A549 (cell line): ENCODE measurements at regions not wholly inside any gene's neighbourhood (a gene's known extent, or its start where the extent isn't known, plus 50 kb on each side); places are given as distances from the start of the nearest gene placed in this dataset.

Source experiments
- ATAC-seq, 2 experiments: fragments of 200-7000 bp in 1 of 2; fragments of >200 bp in 1 of 2; cut with Nextera tagmentation in 1 of 2; cut with Tn5 transposase in 1 of 2; 3 replicates each; pipeline versions ENCODE4 v1.8.0 to v1.9.1; 2018 to 2020; ENCODE audit warnings: mild to moderate bottlenecking in 1 of 2, moderate library complexity in 1 of 2
- CTCF ChIA-PET: fragments of 300-600 bp; sonication (Branson Sonifier 250); formaldehyde crosslinking; extraction: SDS; loops from one replicate; lab custom pipeline; 2021; ENCODE audit warnings: antibody characterized with exemption, inconsistent platforms; lab: Yijun Ruan, JAX
- POLR2A ChIA-PET: fragments of 350-600 bp; formaldehyde crosslinking; extraction: SDS; loops from one replicate; lab custom pipeline; 2021; ENCODE audit warnings: antibody characterized with exemption, inconsistent platforms; lab: Yijun Ruan, JAX
- DNase-seq, 2 experiments: peaks; one replicate each; pipeline versions ENCODE4 v3.0.0 to v3.0.0-alpha.2; 2011 to 2016; ENCODE audit warnings: low read depth in 1 of 2, low spot score in 1 of 2
- FAIRE-seq: peaks from 2 replicates; lab custom pipeline; 2011; peaks lifted over from hg19 to GRCh38; lab: Jason Lieb, UNC
- H3K27ac ChIP-seq, 2 experiments: fragments of >200 bp; sonication (Bioruptor Twin); formaldehyde crosslinking; 3 replicates each; pipeline ENCODE4 v1.5.1; 2016 to 2017
- H3K4me1 ChIP-seq: fragments of >200 bp; sonication (Bioruptor Twin); formaldehyde crosslinking; 3 replicates; pipeline ENCODE4 v1.6.1; 2016
- H3K4me2 ChIP-seq: fragments of >200 bp; sonication (Bioruptor Twin); formaldehyde crosslinking; 3 replicates; pipeline ENCODE4 v1.6.1; 2016
- H3K4me3 ChIP-seq: fragments of >200 bp; sonication (Bioruptor Twin); formaldehyde crosslinking; 3 replicates; pipeline ENCODE4 v1.5.1; 2016
- H3K9me3 ChIP-seq: fragments of >200 bp; sonication (Bioruptor Twin); formaldehyde crosslinking; 3 replicates; pipeline ENCODE4 v1.6.1; 2016
- BCL3 ChIP-seq: fragments of >200 bp; sonication (Bioruptor Twin); formaldehyde crosslinking; IDR thresholded peaks from 3 replicates; pipeline ENCODE4 v1.6.1; 2016
- CHD2 ChIP-seq: fragments of 150-350 bp; IDR thresholded peaks from 2 replicates; pipeline ENCODE4 v1.6.1; 2014; ENCODE audit warnings: low read length; ENCODE audit not compliant: partially characterized antibody
- E2F6 ChIP-seq: IDR thresholded peaks from 2 replicates; pipeline ENCODE4 v1.6.1; 2012; ENCODE audit warnings: low read depth, borderline replicate concordance
- ELK1 ChIP-seq: fragments of 150-350 bp; IDR thresholded peaks from 2 replicates; pipeline ENCODE4 v1.6.1; 2014; ENCODE audit warnings: low read depth, mild to moderate bottlenecking, low read length
- FOSB ChIP-seq: fragments of 250-450 bp; sonication (Bioruptor Pico); IDR thresholded peaks from 2 replicates; pipeline ENCODE4 v1.5.0; 2020; ENCODE audit warnings: mild to moderate bottlenecking, moderate library complexity
- FOSL2 ChIP-seq, 2 experiments: fragments of 450-650 bp in 1 of 2; fragments of >200 bp in 1 of 2; sonication (Bioruptor Twin) in 1 of 2; formaldehyde crosslinking; IDR thresholded peaks; 2 replicates each; pipeline versions ENCODE4 v1.5.0 to v1.6.1; 2016 to 2020; ENCODE audit warnings: mild to moderate bottlenecking in 1 of 2, moderate library complexity in 1 of 2
- FOXS1 ChIP-seq: fragments of 250-450 bp; sonication (Bioruptor Pico); IDR thresholded peaks from 2 replicates; pipeline ENCODE4 v1.5.0; 2020; ENCODE audit warnings: mild to moderate bottlenecking, moderate library complexity
- HDAC2 ChIP-seq: fragments of 200-600 bp; sonication (generic); IDR thresholded peaks from 2 replicates; pipeline ENCODE4 v1.6.1; 2016
- HEYL ChIP-seq: fragments of 250-450 bp; sonication (Bioruptor Pico); IDR thresholded peaks from 2 replicates; pipeline ENCODE4 v1.8.0; 2021; ENCODE audit warnings: mild to moderate bottlenecking, moderate library complexity
- HOXA7 ChIP-seq: fragments of 250-450 bp; sonication (Bioruptor Pico); IDR thresholded peaks from 2 replicates; pipeline ENCODE4 v1.5.0; 2020; ENCODE audit warnings: mild to moderate bottlenecking, moderate library complexity
- JUN ChIP-seq, 2 experiments: fragments of >200 bp; sonication (Bioruptor Twin); formaldehyde crosslinking; IDR thresholded peaks; 2 replicates in 1 of 2; 3 replicates in 1 of 2; pipeline ENCODE4 v1.6.1; 2016 to 2017
- JUNB ChIP-seq: fragments of >200 bp; sonication (Bioruptor Twin); formaldehyde crosslinking; IDR thresholded peaks from 2 replicates; pipeline ENCODE4 v1.6.1; 2016
- KDM1A ChIP-seq: fragments of 200-600 bp; sonication (generic); IDR thresholded peaks from 2 replicates; pipeline ENCODE4 v1.6.1; 2016; ENCODE audit warnings: low read depth, mild to moderate bottlenecking
- KDM5A ChIP-seq: fragments of 200-600 bp; sonication (generic); IDR thresholded peaks from 2 replicates; pipeline ENCODE4 v1.6.1; 2016; ENCODE audit warnings: antibody characterized with exemption, mild to moderate bottlenecking
- MAFK ChIP-seq: fragments of 450-650 bp; IDR thresholded peaks from 2 replicates; pipeline ENCODE4 v1.6.1; 2014; ENCODE audit not compliant: partially characterized antibody
- MAX ChIP-seq: IDR thresholded peaks from 2 replicates; pipeline ENCODE4 v1.6.1; 2012
- MYC ChIP-seq: IDR thresholded peaks from 2 replicates; pipeline ENCODE4 v1.6.1; 2012; ENCODE audit warnings: mild to moderate bottlenecking, inconsistent platforms, low read length, improper control_type of control experiment, borderline replicate concordance
- NFE2L2 ChIP-seq: fragments of 150-350 bp; conservative IDR thresholded peaks from 2 replicates; pipeline ENCODE4 v1.6.1; 2014; ENCODE audit warnings: low read length
- NPAS2 ChIP-seq: fragments of 250-450 bp; sonication (Bioruptor Pico); IDR thresholded peaks from 2 replicates; pipeline ENCODE4 v1.8.0; 2022; ENCODE audit warnings: mild to moderate bottlenecking, moderate library complexity, borderline replicate concordance
- PBX3 ChIP-seq: IDR thresholded peaks from 2 replicates; pipeline ENCODE4 v1.6.1; 2012
- PHF8 ChIP-seq: fragments of 200-600 bp; sonication (generic); IDR thresholded peaks from 2 replicates; pipeline ENCODE4 v1.6.1; 2016; ENCODE audit warnings: low read depth, mild to moderate bottlenecking, antibody characterized with exemption, moderate library complexity, borderline replicate concordance
- RARB ChIP-seq: fragments of 250-450 bp; sonication (Bioruptor Pico); IDR thresholded peaks from 2 replicates; pipeline ENCODE4 v1.8.0; 2021; ENCODE audit warnings: mild to moderate bottlenecking, moderate library complexity
- SMC3 ChIP-seq: fragments of >200 bp; sonication (Bioruptor Twin); formaldehyde crosslinking; IDR thresholded peaks from 3 replicates; pipeline ENCODE4 v1.6.1; 2018; ENCODE audit warnings: inconsistent platforms
- SREBF2 ChIP-seq: fragments of 450-650 bp; IDR thresholded peaks from 2 replicates; pipeline ENCODE4 v1.6.1; 2014; ENCODE audit warnings: mild to moderate bottlenecking, moderate library complexity
- ZC3H11A ChIP-seq: fragments of 450-650 bp; IDR thresholded peaks from 2 replicates; pipeline ENCODE4 v1.6.1; 2014; ENCODE audit warnings: antibody characterized with exemption, mild to moderate bottlenecking
- ZNF302 ChIP-seq: fragments of 250-450 bp; sonication (Bioruptor Pico); IDR thresholded peaks from 2 replicates; pipeline ENCODE4 v1.9.0; 2021; ENCODE audit warnings: inconsistent platforms, mild to moderate bottlenecking, moderate library complexity
- WGBS: methylation state at CpG from one replicate; pipeline ENCODE4 v1.1.6; 2017; ENCODE audit errors: missing lambda C conversion rate; 5-methylcytosine and 5-hydroxymethylcytosine counted together
- TF ChIP-seq, protein P1 (sequence below): fragments of 200-600 bp; sonication (generic); IDR thresholded peaks from 2 replicates; pipeline ENCODE4 v1.6.1; 2016; ENCODE audit warnings: antibody characterized with exemption, mild to moderate bottlenecking, moderate library complexity

- no peak overlapping the region for H3K27ac ChIP-seq
- no peak for FAIRE-seq
- POLR2A ChIA-PET = no interaction called here
- H3K4me2 ChIP-seq = no peak overlapping the region
- no peak overlapping the region for H3K4me3 ChIP-seq
- no peaks in the 10 kb centered on the region for H3K9me3 ChIP-seq
- no peak for TF ChIP-seq ZC3H11A
- no peak for TF ChIP-seq KDM5A
- TF ChIP-seq KDM1A = no peak
- TF ChIP-seq HOXA7 (CRISPR knock-in tag) = no peak
- no peak for TF ChIP-seq PHF8
- no peak for TF ChIP-seq FOSL2 (IDR thresholded peaks at IDR 0.05)
- TF ChIP-seq FOSL2 (CRISPR knock-in tag; IDR thresholded peaks at IDR 0.05) = no peak
- no peak for TF ChIP-seq HDAC2
- TF ChIP-seq CHD2 = no peak
- TF ChIP-seq FOSB (CRISPR knock-in tag) = no peak
- no peak for TF ChIP-seq MAFK
- TF ChIP-seq RARB = no peak
- no peak for TF ChIP-seq E2F6
- TF ChIP-seq SMC3 = no peak
- no peak for TF ChIP-seq NPAS2
- no peak for TF ChIP-seq HEYL
- TF ChIP-seq MAX = no peak
- TF ChIP-seq JUNB = no peak
- no peak for TF ChIP-seq MYC
- no peak for TF ChIP-seq FOXS1
- TF ChIP-seq, all 56 proteins: peak for 0
- DNase-seq (no peak), ATAC-seq (no peak)
- H3K4me1 ChIP-seq = no peaks in the 10 kb centered on the region
- WGBS = 0% methylated on average over 1 of the region's 1 CpG
- CTCF ChIA-PET = no interaction called here
Measured at GRCh38 chr6:86453232-86453631, 484.1 kb upstream of the HTR1E start.

DNA sequence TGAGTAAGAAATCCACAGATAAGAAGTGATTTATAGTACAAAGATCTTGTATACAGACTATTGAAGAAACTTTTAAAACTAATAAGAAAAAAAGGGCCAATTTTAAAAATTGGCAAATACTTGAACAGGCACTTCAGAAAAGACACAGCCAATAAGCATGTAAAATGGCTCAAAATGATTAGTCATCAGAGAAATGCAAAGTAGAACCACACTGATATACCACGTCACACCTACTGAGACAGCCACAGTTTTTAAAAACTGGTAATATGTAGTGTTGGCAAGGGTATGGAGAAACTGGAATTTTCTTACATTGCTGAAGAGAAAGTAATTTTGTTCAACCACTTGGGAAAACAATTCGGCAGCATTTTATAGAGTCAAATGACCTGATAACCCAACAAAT lies 488.9 kb upstream of the HTR1E start:
- no peak for DNase-seq
- Histone ChIP-seq H3K4me2 (no peak overlapping the region), H3K27ac (no peak overlapping the region), H3K4me3 (no peak overlapping the region), H3K9me3 (no peaks in the 10 kb centered on the region), H3K4me1 (no peaks in the 10 kb centered on the region)
- ChIA-PET POLR2A (no interaction called here), CTCF (no interaction called here)
- ATAC-seq = no peak
- no peak for FAIRE-seq
- WGBS = 0% methylated on average over 2 of the region's 2 CpGs
- TF ChIP-seq MAX (no peak), KDM1A (no peak), MAFK (no peak), JUN (IDR thresholded peaks at IDR 0.05) (no peak), JUNB (no peak), CHD2 (no peak)

GRCh38 chr6:86440608-86441007 lies 496.7 kb upstream of the HTR1E start:
- Histone ChIP-seq H3K4me1 (no peaks in the 10 kb centered on the region), H3K9me3 (no peaks in the 10 kb centered on the region), H3K4me2 (no peak overlapping the region), H3K4me3 (no peak overlapping the region), H3K27ac (no peak overlapping the region)
- DNase-seq (no peak), ATAC-seq (no peak), FAIRE-seq (no peak)
- CTCF ChIA-PET = no interaction called here
- POLR2A ChIA-PET = no interaction called here
- TF ChIP-seq NFE2L2 (no peak), ZNF302 (CRISPR knock-in tag) (no peak), FOSB (CRISPR knock-in tag) (no peak), MAFK (no peak), ELK1 (no peak), SREBF2 (no peak), KDM1A (no peak), BCL3 (no peak), MYC (no peak), JUN (IDR thresholded peaks at IDR 0.05) (no peak), ZC3H11A (no peak), PBX3 (no peak), FOSL2 (IDR thresholded peaks at IDR 0.05) (no peak), FOSL2 (CRISPR knock-in tag; IDR thresholded peaks at IDR 0.05) (no peak)
- TF ChIP-seq, protein P1, sequence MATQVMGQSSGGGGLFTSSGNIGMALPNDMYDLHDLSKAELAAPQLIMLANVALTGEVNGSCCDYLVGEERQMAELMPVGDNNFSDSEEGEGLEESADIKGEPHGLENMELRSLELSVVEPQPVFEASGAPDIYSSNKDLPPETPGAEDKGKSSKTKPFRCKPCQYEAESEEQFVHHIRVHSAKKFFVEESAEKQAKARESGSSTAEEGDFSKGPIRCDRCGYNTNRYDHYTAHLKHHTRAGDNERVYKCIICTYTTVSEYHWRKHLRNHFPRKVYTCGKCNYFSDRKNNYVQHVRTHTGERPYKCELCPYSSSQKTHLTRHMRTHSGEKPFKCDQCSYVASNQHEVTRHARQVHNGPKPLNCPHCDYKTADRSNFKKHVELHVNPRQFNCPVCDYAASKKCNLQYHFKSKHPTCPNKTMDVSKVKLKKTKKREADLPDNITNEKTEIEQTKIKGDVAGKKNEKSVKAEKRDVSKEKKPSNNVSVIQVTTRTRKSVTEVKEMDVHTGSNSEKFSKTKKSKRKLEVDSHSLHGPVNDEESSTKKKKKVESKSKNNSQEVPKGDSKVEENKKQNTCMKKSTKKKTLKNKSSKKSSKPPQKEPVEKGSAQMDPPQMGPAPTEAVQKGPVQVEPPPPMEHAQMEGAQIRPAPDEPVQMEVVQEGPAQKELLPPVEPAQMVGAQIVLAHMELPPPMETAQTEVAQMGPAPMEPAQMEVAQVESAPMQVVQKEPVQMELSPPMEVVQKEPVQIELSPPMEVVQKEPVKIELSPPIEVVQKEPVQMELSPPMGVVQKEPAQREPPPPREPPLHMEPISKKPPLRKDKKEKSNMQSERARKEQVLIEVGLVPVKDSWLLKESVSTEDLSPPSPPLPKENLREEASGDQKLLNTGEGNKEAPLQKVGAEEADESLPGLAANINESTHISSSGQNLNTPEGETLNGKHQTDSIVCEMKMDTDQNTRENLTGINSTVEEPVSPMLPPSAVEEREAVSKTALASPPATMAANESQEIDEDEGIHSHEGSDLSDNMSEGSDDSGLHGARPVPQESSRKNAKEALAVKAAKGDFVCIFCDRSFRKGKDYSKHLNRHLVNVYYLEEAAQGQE = no peak
